AG20443 (cell line): ENCODE measurements at regions not wholly inside any gene's neighbourhood (a gene's known extent, or its start where the extent isn't known, plus 50 kb on each side); places are given as distances from the start of the nearest gene placed in this dataset.
"Not testable (repeated sequence)": the region's sequence is repeated elsewhere in the genome, so short reads cannot be mapped to it uniquely, and the experiment has no call there.

Source experiments
- DNase-seq: peaks from one replicate; pipeline ENCODE4 v3.0.0; 2012; ENCODE audit warnings: low spot score, mixed read lengths

DNA sequence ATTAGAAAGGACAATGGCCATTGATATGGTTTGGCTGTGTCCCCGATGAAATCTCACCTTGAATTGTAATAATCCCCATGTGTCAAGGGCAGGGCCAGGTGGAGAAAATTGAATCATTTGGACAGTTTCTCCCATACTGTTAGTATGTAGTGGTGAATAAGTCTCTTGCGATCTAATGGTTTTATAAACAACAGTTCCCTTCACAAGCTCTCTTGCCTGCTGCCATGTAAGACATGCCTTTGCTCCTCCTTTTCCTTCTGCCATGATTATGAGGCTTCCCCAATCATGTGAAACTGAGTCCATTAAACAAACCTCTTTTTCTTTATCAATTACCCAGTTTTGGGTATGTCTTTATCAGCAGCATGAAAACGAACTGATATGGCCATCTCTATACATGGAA, 302.7 kb downstream of the SFMBT2 start:
- DNase-seq = no peak

DNA sequence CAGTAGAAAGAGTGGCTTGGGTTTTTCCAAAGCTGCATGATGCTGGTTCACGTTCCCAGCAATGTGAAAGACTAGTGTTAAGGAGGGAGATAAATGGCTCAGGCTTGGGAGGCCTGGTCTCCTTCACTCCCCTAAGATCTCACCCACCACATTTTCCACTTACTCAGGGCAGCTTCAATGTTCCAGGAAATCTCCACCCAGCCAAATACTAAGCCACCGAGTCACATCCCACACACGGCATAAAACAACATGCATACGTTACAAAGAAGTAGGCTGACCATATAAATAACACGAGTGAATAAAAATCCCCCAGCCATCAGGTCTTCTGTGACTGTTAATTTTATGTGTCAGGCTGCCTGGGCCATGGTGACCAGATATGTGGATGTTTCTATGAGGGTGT, 303.5 kb downstream of the SFMBT2 start:
- DNase-seq = peak; percentile 13

DNA sequence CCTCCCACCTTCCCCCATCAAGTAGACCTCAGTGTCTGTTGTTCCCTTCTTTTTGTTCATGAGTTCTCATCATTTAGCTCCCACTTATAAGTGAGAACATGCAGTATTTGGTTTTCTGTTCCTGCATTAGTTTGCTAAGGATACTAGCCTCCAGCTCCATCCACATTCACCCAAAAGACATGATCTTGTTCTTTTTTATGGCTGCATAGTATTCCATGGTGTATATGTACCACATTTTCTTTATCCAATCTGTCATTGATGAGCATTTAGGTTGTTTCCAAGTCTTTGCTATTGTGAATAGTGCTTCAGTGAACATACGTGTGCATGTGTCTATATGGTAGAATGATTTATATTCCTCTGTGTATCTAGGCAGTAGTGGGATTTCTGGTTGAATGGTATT, 306.5 kb downstream of the SFMBT2 start:
- DNase-seq = not testable (repeated sequence)

DNA sequence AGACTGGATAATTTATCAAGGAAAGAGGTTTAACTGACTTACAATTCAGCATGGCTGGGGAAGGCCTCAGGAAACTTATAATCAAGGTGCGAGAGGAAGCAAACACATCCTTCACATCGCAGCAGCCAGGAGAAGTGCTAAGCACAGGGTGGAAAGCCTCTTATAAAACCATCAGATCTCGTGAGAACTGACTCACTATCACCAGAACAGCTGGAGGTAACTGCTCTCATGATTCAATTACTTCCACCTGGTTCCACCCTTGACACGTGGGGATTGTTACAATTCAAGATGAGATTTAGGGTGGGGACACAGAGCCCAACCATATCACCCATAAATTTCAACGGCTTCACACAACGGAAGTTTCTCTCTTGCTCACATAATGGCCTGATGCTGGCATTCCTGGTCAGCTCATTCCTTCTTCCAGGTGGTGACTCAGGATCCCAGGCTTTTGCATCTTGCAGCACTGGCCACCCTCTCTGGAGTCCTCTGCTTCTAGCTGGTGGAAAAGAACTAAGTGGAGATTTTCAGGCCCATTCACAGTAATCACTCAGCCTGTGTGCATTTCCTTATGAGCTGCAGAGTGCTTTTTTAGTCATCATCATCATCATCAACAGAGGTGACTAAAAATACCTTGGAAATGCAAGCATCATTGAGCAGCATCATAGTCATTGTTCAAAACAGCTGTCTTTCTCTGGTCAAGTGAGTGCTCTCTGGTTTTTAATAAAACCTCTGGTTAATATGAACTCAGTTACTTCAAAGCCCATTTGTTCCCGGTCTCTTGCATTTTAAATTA, 308.1 kb downstream of the SFMBT2 start:
- DNase-seq = no peak

DNA sequence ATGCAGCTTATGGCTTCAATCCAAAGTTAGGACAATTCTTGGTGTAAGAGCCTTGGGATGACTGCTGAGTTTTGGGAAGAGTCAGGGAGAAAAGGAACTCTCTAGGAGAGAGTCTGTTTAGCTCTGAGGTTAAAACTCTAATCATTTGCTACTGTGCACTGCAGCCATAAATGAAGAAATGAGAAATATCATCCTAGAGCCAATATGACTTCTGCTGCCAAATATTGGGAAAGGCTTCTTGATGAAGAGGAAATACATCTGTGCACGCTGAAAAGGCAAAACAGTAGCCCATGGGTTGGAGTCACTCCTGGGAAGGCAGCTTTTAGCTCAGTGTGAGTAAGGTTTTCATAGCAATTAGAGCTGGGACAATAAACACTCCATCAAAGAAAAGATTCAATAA, 308.8 kb downstream of the SFMBT2 start:
- DNase-seq = no peak

DNA sequence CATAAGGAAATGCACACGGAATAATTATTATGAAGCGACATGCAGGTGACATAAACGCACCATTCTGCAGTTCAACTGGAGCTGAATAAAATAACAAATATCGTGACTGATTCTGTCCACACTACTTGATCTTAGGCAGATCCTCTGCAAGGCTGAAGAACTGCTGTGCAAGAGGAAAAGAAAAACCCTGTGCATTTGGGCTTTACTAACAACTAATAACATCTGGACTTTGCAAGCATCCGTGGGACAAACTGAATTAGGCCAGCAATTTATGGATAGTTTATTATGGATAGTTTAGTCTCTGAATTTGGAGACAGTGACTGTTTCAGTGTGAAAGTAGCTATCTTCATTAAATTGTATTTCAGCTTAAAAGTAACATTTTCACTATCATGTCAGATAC, 309.4 kb downstream of the SFMBT2 start:
- DNase-seq = no peak

DNA sequence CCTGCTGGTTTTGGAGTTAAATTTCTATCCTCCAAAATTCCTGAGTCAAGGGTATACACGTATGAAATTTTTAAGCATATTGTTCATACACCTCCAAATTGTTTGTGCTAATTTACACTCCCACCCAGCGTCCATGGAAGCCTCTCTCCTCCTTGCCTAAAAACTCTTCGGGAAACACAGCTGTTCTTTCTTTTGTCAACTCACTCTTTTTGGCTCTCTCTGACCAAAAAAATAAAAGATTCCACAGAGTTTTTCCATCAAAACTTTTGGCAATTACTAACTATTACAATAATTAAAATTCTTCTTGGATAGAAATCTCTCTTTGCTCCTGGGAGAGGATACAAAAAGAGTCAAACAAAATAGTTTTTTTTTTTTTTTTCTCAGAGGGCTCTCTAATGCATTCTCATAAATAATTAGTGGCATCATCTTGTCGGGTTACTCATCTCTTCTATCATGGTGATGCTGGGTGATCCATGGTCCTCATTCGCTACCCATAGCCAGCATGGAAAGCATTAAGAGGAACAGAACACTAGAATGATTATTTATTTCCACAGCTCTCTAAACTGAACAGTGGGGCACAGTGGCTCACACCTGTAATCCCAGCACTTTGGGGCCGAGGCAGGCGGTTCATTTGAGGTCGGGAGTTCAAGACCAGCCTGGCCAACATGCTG, 310.7 kb downstream of the SFMBT2 start:
- no peak for DNase-seq

DNA sequence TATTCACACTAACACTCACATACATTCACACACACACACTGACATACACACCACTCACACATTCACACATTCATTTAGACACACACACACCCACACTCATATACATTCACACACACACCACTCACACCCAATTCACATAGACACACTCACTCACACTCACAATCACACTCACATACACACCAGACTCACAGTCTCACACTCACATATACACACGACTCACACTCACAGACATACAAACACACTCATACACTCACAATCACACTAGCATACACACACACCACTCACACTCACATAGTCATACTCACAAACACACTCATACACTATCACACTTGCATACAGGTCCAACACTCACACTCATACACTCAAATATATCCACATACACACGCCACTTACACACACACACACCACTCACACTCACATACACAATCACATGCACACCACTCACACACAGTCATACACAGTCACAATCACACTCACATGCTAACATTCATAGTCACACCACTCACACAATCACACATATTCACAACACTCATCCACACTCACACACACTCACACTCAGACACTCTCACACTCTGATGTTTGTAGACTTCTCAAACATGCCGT, 312.6 kb downstream of the SFMBT2 start:
- no peak for DNase-seq

DNA sequence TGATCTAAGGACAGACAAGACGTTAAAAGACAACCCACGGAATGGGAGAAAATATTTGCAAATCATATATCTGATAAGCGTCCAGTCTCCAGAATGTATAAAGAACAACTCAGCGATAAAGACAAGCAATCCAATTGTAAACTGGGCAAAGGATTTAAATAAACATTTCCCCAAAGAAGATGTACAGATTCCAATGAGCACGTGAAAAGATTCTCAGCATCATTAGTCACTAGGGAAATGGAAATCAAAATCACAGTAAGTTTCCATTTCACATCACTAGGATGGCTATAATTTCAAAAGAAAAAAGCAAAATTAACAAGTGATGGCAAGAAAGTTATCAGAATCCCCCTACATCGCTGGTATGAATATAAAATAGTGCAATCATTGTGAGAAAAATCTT, 316.1 kb downstream of the SFMBT2 start:
- DNase-seq = no peak

DNA sequence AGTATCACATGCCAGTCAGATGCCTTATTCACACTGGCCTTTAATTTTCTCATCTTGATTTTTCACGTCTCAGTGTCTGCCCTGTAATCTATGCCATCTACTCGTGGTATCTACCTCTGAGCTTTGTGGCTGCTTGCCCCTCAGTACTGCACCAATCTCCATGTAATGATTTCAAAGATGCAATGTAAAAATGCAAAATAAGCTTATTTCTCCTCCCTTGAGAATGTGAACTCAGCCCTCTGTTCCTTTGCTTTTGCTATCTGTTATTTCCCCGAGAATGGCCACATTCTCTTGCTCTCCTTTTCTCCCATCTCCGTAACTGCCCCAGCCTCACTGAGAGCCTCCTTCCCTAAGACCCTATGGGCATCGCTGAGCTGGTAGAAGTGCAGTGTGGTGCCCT, 317.5 kb downstream of the SFMBT2 start:
- DNase-seq = no peak

DNA sequence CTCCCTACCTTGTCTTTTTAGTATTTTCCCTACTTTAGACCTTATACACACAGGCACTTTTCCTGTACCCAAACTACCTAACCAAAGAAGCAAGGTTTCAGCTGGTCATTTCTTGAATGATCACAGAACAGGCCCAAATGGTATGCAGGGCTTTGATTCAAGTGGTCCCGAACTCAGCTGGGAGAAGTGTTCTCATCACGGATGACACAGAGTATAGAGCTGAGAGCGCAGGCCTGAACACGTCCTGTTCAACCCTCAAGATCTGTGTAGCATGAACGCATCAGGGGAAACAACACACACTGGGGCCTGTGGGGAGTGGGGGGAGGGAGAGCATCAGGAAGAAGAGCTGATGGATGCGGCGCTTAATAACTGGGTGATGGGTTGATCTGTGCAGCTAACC, 318.2 kb downstream of the SFMBT2 start:
- DNase-seq = no peak

DNA sequence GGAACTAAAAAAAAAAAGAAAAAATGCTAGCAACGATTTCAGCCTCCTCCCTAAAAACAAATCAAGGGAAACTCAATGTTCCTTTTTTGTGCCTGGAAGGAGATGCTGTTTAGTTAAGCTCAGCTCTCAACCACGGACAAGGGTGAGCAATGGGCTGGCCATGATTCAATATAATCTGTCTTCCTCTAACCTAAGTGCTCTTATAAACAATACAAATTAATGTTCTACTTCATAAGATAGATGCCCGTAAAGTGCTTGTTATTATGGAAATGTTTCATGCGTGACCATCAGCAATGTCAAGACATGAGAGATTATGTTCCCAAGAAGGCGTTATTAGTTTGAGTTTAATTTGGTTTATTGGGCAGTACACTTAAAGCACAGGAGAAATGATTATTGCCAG, 320.3 kb downstream of the SFMBT2 start:
- no peak for DNase-seq

DNA sequence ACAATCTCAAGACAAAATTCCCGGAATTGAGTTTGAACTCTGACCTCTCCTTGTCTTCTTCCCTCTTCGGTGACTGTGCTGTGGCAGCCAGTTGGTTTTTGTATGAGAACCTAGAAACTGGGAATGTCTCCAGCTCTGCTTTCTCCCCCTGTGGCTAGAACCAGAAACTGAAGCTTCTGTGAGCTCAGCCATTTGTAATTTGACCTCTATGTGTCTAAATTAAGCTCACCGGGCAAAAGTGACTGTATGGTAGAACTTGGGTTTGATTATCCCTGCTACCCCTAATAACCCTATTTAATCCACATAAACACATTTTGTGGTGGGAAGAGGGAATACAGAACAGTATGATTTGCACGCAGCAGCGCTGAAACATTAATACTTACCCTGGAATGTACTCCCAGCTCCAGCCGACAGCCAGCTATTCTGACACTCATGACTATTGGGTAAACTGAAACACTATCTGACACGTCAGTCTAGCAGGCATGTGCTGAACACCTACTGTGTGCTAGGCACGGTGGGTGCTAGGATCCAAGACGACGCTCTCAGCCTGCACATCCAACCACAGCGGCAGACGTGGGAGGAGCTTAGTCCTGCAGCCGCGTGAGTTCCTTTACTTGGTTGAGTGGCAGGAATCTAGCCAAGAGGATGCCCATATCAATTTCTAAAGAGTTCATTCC, 324.8 kb downstream of the SFMBT2 start:
- DNase-seq = no peak

DNA sequence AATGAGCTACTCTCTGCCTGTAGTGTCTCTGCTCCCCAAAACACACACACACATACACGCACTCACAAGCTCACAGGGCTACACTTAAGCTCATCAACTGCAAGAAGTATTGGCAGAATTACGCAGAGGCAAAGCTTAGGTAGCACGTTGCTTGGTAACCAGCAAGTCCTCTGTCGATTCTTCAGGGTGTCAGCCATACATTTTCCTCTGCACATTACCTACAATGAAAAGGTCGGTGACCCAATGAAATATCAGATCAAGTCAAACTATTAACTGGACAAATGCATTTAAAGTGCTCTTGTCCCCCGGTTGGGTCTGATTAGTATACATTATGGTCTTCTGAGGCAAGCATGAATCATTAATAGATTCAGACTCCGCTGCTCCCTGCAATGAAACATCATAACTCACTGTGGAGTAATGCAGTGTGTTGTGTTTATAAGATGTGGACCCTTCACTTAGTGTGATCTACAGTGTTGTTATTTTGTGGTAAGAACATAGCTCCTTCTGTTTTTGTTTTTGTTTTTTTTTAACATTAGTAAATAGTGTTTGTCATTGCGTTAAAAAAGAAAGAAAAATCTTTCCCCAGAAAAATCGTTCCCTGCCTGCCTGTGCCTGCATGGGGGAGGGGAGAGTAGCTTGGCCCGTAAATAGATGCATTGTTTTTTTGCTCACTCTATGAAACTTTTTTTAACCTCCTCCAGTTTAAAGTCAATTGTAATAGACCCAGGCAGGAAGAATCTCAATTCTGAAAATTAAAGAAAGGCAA, 325.5 kb downstream of the SFMBT2 start:
- no peak for DNase-seq

DNA sequence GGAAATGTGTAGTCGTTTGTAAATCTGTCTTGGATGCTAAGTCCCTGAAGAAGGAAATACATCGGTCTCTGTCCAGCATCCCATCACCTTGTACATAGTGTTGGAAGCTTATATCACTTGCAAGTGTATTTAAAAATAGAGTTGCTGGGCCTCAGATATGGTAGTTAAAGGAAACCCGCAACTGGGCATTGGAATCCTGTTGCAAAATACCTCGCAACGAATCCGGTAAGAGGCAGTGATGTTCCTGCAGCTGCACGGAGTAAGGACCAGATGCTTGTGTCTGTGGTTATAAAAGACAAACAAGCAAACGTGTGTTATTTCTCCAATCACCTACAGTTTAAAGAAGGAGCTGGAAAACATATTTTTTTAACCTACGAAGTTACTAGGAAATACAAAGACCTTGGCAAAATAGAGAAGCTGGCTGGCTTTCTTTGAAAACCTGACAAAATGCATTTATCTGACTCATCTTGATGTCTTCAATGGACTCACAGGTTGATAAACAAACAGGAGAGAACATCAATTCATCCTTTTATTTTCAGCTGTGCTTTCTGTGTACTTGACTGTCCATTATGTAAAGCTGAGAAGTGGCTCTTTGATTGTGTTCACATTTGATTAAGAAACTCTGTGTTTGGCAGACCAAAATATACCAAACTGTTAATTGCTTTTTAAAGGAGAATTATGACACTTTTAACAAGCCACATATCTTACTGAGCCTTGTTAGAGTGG, 326.4 kb downstream of the SFMBT2 start:
- DNase-seq = no peak

DNA sequence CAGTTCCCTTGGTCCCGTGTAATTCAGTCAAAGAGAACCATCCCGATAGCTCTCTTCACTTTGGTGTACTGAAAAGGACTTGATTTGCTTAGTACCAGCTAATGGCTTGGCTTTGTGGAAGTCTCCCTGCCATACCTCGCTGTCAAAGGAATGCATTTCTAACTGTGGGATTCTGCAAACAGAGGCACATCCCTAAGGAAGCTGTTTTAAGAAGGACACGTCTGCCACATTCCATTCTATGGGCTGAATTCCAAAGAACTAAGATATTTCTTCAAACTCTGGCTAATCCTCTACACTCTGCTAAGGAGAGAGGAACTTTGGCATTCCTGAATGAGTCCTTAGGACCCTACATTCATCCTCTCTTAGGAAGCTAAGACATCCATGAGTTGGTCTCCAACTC, 327.9 kb downstream of the SFMBT2 start:
- DNase-seq = no peak

DNA sequence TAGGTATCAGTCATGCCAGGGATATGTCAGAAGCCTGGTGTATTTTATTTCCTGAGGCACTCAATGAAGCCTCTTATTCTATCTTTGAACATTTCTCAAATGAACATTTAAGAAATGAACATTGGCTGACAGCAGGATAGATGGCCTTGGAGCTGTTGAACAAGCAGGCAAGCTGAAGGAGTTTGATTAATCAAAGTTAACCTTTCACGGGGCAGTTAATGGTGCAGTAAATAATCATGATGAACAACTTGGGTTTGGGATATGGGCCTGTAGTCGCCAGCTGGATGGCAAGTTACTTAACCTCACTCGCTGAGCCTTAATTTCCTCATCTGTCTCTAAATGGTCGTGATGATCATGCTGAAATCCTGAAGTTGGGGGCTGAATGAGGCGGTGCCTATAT, 333.0 kb downstream of the SFMBT2 start:
- DNase-seq = no peak

DNA sequence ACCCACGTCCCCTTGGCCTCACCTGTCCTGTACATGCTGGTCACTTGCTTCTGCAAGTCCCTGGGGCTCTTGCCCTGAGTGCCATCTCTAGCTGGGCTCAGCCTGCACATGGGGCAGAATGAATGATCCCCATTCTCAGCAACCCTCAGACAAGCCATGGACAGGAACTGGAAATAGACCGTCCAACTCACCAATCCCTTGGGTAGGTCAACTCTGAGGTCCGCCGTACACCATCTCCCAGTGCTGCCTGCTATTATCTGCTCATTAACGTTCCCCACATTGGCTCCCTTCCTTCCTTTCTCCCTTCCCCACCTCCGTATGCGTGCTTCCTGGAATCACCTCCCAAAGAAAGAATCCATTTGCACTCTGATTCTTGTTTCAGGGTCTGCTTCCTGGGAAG, 335.0 kb downstream of the SFMBT2 start:
- no peak for DNase-seq

DNA sequence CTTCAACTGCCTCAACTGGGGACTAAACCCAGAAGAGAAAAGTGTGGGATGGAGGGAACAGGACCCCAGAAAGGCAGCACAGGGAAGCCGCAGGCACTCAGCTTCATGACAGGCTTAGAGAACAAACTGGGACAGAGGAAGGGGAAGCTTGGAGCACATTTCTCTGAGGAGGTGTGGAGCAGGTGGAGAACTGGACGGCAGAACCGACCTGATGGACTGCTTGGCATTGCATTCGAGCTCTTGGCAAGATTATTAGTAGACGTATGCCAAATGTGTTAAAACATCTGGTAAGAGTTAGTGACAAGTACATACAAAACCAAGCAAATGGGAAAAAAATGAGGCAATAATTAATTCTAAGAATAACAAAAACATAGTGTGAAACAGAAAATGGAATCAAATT, 335.7 kb downstream of the SFMBT2 start:
- no peak for DNase-seq

DNA sequence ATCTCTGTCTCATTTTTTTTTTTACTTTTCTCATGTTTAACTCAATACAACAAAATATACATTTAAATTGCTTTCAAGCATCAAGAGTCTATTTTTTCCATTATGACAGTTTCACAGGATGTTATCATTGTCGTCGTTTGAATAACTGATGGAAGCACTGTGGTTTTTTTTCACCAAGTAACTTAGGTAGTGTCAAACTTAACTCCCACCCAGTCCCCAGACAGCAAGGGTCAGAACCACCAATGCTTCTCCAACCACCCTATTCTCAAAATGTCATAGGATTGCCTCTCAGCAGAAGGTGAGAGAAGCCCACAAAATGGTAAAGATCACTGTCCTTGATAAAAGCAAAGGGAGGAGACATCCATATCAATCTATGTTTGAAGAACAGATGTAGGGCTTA, 339.4 kb downstream of the SFMBT2 start:
- DNase-seq = no peak

DNA sequence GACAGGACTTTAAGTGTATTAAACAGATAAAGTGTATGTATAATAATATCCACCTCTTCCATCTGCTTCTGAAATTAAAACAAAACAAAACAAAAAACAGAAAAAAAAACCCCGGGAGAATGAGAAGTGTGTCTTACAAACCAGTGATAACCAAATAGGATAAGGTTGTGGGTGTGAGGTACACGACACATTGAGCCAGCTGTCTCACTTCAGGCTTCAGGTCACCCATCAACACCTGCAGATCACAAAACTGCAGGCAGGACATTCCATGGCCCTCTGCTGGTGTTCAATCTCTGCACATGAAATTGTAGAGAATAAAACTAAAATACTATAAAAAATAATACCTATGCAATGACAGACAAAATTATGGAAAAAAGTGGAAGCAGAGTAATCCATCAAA, 339.9 kb downstream of the SFMBT2 start:
- DNase-seq = no peak
